ENCODE measurements at regions not wholly inside any gene's neighbourhood (a gene's known extent, or its start where the extent isn't known, plus 50 kb on each side); places are given as distances from the start of the nearest gene placed in this dataset.

GRCh38 chr22:48316257-48317250 lies 1511.1 kb downstream of the BRD1 start (continued):
- TF ChIP-seq RCOR1 (IDR thresholded peaks at IDR 0.05; ENCODE audit: insufficient replicate concordance, low read length), result no peak

GRCh38 chr22:48315439-48316256 lies 1512.0 kb downstream of the BRD1 start:
- POLR2A ChIA-PET (ENCODE audit: unreplicated experiment), result no interaction called here
- Histone ChIP-seq H2BK20ac (ENCODE audit: low read depth, low read length) (no peak overlapping the region), H3K56ac (ENCODE audit: extremely low read depth, insufficient read depth, low read length) (no peak overlapping the region), H4K91ac (ENCODE audit: insufficient read depth, low read depth, low read length) (no peak overlapping the region), H3K4me3 (ENCODE audit: insufficient read depth, low read depth, low read length) (no peak overlapping the region), H2AK9ac (replicated peaks; ENCODE audit: low read depth, low read length, poor library complexity) (no peak overlapping the region), H2BK120ac (ENCODE audit: low read depth, low read length) (no peak overlapping the region), H2AFZ (replicated peaks; ENCODE audit: low read length, poor library complexity) (no peak overlapping the region), H4K8ac (ENCODE audit: low read depth in 2 of 2, low read length in 2 of 2) (no peak overlapping the region), H2BK5ac (ENCODE audit: low read depth, low read length, poor library complexity, severe bottlenecking) (no peak overlapping the region), H3K27me3 (ENCODE audit: control insufficient read depth, insufficient read depth, low read length) (no peaks in the 10 kb centered on the region), H3K4ac (ENCODE audit: low read depth, low read length) (no peak overlapping the region), H3K14ac (replicated peaks; ENCODE audit: low read depth, low read length) (no peak overlapping the region), H3K9me3 (ENCODE audit: control insufficient read depth, insufficient read depth, low read length) (peaks cover 44% of the 10 kb centered on the region), H3K18ac (ENCODE audit: low read depth, low read length) (no peak overlapping the region), H3K36me3 (ENCODE audit: control insufficient read depth, insufficient read depth, low read length) (no peaks in the 10 kb centered on the region), H3K27ac (ENCODE audit: insufficient read depth, low read length) (no peak overlapping the region), H2AK5ac (ENCODE audit: low read depth, low read length) (no peak overlapping the region), H4K5ac (ENCODE audit: low read depth, low read length) (no peak overlapping the region), H3K4me2 (ENCODE audit: low read depth, low read length) (no peak overlapping the region), H2BK15ac (ENCODE audit: low read depth, low read length) (no peak overlapping the region), H3K9ac (ENCODE audit: low read depth, low read length) (no peak overlapping the region), H3K4me1 (ENCODE audit: control insufficient read depth, insufficient read depth, low read length) (no peaks in the 10 kb centered on the region), H4K20me1 (ENCODE audit: insufficient read depth, low read length) (no peaks in the 10 kb centered on the region), H3K9me1 (ENCODE audit: insufficient read depth, low read length) (no peaks in the 10 kb centered on the region), H3K79me1 (ENCODE audit: low read depth in 1 of 2, low read length in 2 of 2) (no peaks in the 10 kb centered on the region), H3K23ac (ENCODE audit: low read depth, low read length) (no peak overlapping the region)
- CTCF ChIA-PET, result no interaction called here
- in situ Hi-C loops (cut with MboI; ENCODE audit: low sequenced_read_pairs), result no loop called here
- DNase-seq (no peak), ATAC-seq (ENCODE audit: low read depth) (no peak)
- dilution Hi-C loops (cut with HindIII; ENCODE audit: low sequenced_read_pairs, unreplicated experiment), result no loop called here
- intact Hi-C loops (cut with micrococcal nuclease), result no loop called here
- no TSS peak for BruUV-seq (replicated peaks)
- 65% methylated on average over 17 of the region's 23 CpGs; no CpG with 5 or more reads in 1 of the 2 experiments for WGBS, 2 experiments (ENCODE audit: extremely low coverage in 2 of 2, insufficient read length in 1 of 2)
- TF ChIP-seq RFX5 (IDR thresholded peaks at IDR 0.05; ENCODE audit: low read depth, low read length) (no peak), BHLHE40 (IDR thresholded peaks at IDR 0.05; ENCODE audit: low read depth, low read length) (no peak), MAZ (IDR thresholded peaks at IDR 0.05; ENCODE audit: borderline replicate concordance, low read depth, low read length) (no peak), RCOR1 (IDR thresholded peaks at IDR 0.05; ENCODE audit: insufficient replicate concordance, low read length) (no peak), MXI1 (IDR thresholded peaks at IDR 0.05; ENCODE audit: borderline replicate concordance, low read depth, low read length) (no peak), MAFK (IDR thresholded peaks at IDR 0.05; ENCODE audit: low read depth, low read length) (no peak), RAD21 (IDR thresholded peaks at IDR 0.05; ENCODE audit: low read length) (no peak), CEBPB (IDR thresholded peaks at IDR 0.05; ENCODE audit: low read depth, low read length) (no peak), SMC3 (IDR thresholded peaks at IDR 0.05; ENCODE audit: low read depth, low read length) (no peak), POLR2A (IDR thresholded peaks at IDR 0.05; ENCODE audit: low read depth, low read length) (no peak), USF2 (IDR thresholded peaks at IDR 0.05; ENCODE audit: low read depth, low read length) (no peak), NFE2L2 (IDR thresholded peaks at IDR 0.05; ENCODE audit: low read depth, low read length) (no peak), FOS (IDR thresholded peaks at IDR 0.05; ENCODE audit: low read depth, low read length) (no peak)

All from IMR-90 (cell line).